Endothelial cell of umbilical vein (primary cell): ENCODE measurements at regions not wholly inside any gene's neighbourhood (a gene's known extent, or its start where the extent isn't known, plus 50 kb on each side); places are given as distances from the start of the nearest gene placed in this dataset.

Experiments
- BruUV-seq: library from RNA; stranded (reverse); fragments of 400-500 nt; replicated peaks from 2 replicates; lab custom pipeline; 2021; lab: Mats Ljungman, UMichigan
- CTCF ChIA-PET: fragments of 300-600, 350-600 bp; sonication (Branson Sonifier 250); formaldehyde crosslinking; loops from one replicate; lab custom pipeline; 2021; ENCODE audit warnings: antibody characterized with exemption, inconsistent platforms; lab: Charles Lee
- POLR2A ChIA-PET: fragments of 300-600, 350-600 bp; sonication (Branson Sonifier 250); formaldehyde crosslinking; loops from one replicate; lab custom pipeline; 2021; ENCODE audit warnings: antibody characterized with exemption, inconsistent platforms; lab: Charles Lee
- DNase-seq: peaks from one replicate; pipeline ENCODE4 v3.0.0-alpha.2; 2011; ENCODE audit warnings: low read depth, low spot score
- FAIRE-seq: peaks from 2 replicates; lab custom pipeline; 2011; peaks lifted over from hg19 to GRCh38; lab: Jason Lieb, UNC
- H2AFZ ChIP-seq: 2 replicates; pipeline ENCODE4 v1.6.0; 2012; ENCODE audit warnings: low read depth, low read length, control low read depth, inconsistent platforms
- H3K27ac ChIP-seq: 2 replicates; pipeline ENCODE4 v1.5.1; 2011; ENCODE audit warnings: low read depth, mild to moderate bottlenecking, control low read depth, low read length, moderate library complexity; ENCODE audit not compliant: insufficient read depth
- H3K27me3 ChIP-seq, 2 experiments: 2 replicates each; pipeline versions ENCODE4 v1.6.0 to v1.6.1; 2011; ENCODE audit warnings: low read length in 2 of 2, mixed read lengths in 1 of 2; ENCODE audit not compliant: control insufficient read depth in 2 of 2, insufficient read depth in 2 of 2
- H3K36me3 ChIP-seq, 2 experiments: 2 replicates in 1 of 2; 3 replicates in 1 of 2; pipeline ENCODE4 v1.5.1; 2011; ENCODE audit warnings: low read length in 2 of 2, mild to moderate bottlenecking in 1 of 2, moderate library complexity in 1 of 2; ENCODE audit not compliant: control insufficient read depth in 2 of 2, insufficient read depth in 2 of 2; ENCODE audit errors: extremely low read depth in 1 of 2
- H3K4me1 ChIP-seq: 3 replicates; pipeline ENCODE4 v1.5.1; 2011; ENCODE audit warnings: mild to moderate bottlenecking, low read length; ENCODE audit not compliant: control insufficient read depth, insufficient read depth; ENCODE audit errors: extremely low read depth
- H3K4me2 ChIP-seq: 2 replicates; pipeline ENCODE4 v1.6.1; 2011; ENCODE audit warnings: low read length, control low read depth, mixed read lengths; ENCODE audit not compliant: insufficient read depth
- H3K4me3 ChIP-seq, 3 experiments: fragments of 200-600 bp in 1 of 3; sonication (generic), shearing (Covaris generic) in 1 of 3; replicated peaks in 1 of 3; 2 replicates each; pipeline ENCODE4 v1.5.1; 2011 to 2016; ENCODE audit warnings: control low read depth in 3 of 3, low read length in 3 of 3, mild to moderate bottlenecking in 2 of 3, inconsistent platforms in 1 of 3, low read depth in 1 of 3, moderate library complexity in 1 of 3; ENCODE audit not compliant: insufficient read depth in 1 of 3
- H3K79me2 ChIP-seq: 2 replicates; pipeline ENCODE4 v1.6.0; 2012; ENCODE audit warnings: low read length, inconsistent platforms; ENCODE audit not compliant: control insufficient read depth, insufficient read depth
- H3K9ac ChIP-seq: replicated peaks from 2 replicates; pipeline ENCODE3; 2011; ENCODE audit warnings: low read length, control low read depth; ENCODE audit not compliant: insufficient read depth; ENCODE audit errors: extremely low read depth
- H3K9me1 ChIP-seq: replicated peaks from 3 replicates; pipeline ENCODE4 v1.6.0; 2011; ENCODE audit warnings: mild to moderate bottlenecking, low read length; ENCODE audit not compliant: control insufficient read depth, insufficient read depth; ENCODE audit errors: extremely low read depth
- H3K9me3 ChIP-seq: replicated peaks from 2 replicates; pipeline ENCODE4 v1.5.1; 2012; ENCODE audit warnings: low read length, inconsistent platforms; ENCODE audit not compliant: control insufficient read depth, insufficient read depth
- H4K20me1 ChIP-seq: replicated peaks from 2 replicates; pipeline ENCODE3; 2011; ENCODE audit warnings: mild to moderate bottlenecking, low read length; ENCODE audit not compliant: control insufficient read depth, insufficient read depth; ENCODE audit errors: extremely low read depth
- EZH2 ChIP-seq: IDR thresholded peaks from 2 replicates; pipeline ENCODE4 v1.6.1; 2012; ENCODE audit warnings: borderline replicate concordance, low read depth, mild to moderate bottlenecking, moderate library complexity, low read length, inconsistent platforms; ENCODE audit not compliant: severe bottlenecking
- GATA2 ChIP-seq: IDR thresholded peaks from 2 replicates; pipeline ENCODE4 v1.7.0; 2011; ENCODE audit warnings: low read depth, mild to moderate bottlenecking, moderate library complexity, mixed read lengths, low read length; ENCODE audit not compliant: insufficient read length, insufficient read depth
- JUN ChIP-seq: IDR thresholded peaks from 2 replicates; pipeline ENCODE4 v1.6.1; 2011; ENCODE audit warnings: borderline replicate concordance, low read depth; ENCODE audit not compliant: insufficient read length, insufficient read depth
- POLR2A ChIP-seq: IDR thresholded peaks from 2 replicates; pipeline ENCODE4 v1.6.1; 2012; ENCODE audit warnings: low read depth, mild to moderate bottlenecking, control low read depth, low read length
- POLR2AphosphoS5 ChIP-seq: IDR thresholded peaks from 2 replicates; pipeline ENCODE4 v1.6.1; 2012; ENCODE audit warnings: low read depth, mild to moderate bottlenecking, control low read depth, low read length, moderate library complexity; ENCODE audit not compliant: insufficient read depth
- dilution Hi-C: fragments of 300-500 bp; cut with MboI; formaldehyde crosslinking; loops from one replicate; pipeline ENCODE4 v1.15.0; 2019; ENCODE audit warnings: low sequenced_read_pairs; ENCODE audit not compliant: extremely low pct_ligation_motif_present
- intact Hi-C: fragments of 100-400 bp; cut with micrococcal nuclease; formaldehyde crosslinking; loops from one replicate; pipeline ENCODE4 v1.10.0; 2022
- TF ChIP-seq, protein P1 (sequence below), 2 donors: IDR thresholded peaks; 1 replicate in 1 of 2; 2 replicates in 1 of 2; pipeline ENCODE4 v1.5.1; 2011; ENCODE audit warnings: low read length in 2 of 2, mild to moderate bottlenecking in 2 of 2, moderate library complexity in 2 of 2, control low read depth in 1 of 2, inconsistent platforms in 1 of 2, low read depth in 1 of 2; ENCODE audit not compliant: insufficient read depth in 1 of 2; ENCODE audit errors: extremely low read depth in 1 of 2
- TF ChIP-seq, protein P2 (sequence below): IDR thresholded peaks from 2 replicates; pipeline ENCODE4 v1.6.1; 2011; ENCODE audit not compliant: insufficient read depth, insufficient read length

DNA sequence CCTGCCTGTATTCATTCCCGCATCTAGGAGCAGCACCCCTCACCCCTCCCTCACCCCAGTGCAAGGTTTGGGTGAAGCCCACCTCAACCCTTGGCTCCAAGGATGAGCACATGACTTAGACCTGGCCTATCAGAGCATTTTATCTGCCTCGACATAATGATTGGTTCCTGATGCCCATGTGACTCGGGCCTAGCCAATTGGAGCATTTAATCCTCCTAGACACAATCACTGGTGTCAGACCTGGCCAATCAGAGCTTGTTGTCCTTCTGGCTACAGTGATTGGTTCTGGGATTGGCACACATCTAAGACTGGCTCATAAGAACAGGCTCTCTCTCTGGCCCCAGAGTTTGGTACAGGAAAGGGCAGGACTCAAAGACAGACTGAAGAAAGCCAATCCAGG is 73.1 kb upstream of the MYL2 start:
- H3K4me3 ChIP-seq: no peak overlapping the region
- no peak for DNase-seq
- no peaks in the 10 kb centered on the region for H3K4me1 ChIP-seq
- H3K27ac ChIP-seq: no peak overlapping the region
- H3K9me1 ChIP-seq: no peaks in the 10 kb centered on the region
- H3K79me2 ChIP-seq: no peaks in the 10 kb centered on the region
- no peaks in the 10 kb centered on the region for H4K20me1 ChIP-seq
- intact Hi-C loops (no loop called here), dilution Hi-C loops (no loop called here)
- TF ChIP-seq GATA2 (no peak), JUN (no peak)
- BruUV-seq: no TSS peak
- ChIA-PET CTCF (no interaction called here), POLR2A (no interaction called here)
- H3K9ac ChIP-seq: no peak overlapping the region
- no peaks in the 10 kb centered on the region for H3K27me3 ChIP-seq
- H3K4me2 ChIP-seq: no peak overlapping the region
- H3K36me3 ChIP-seq: no peaks in the 10 kb centered on the region
- no peak for FAIRE-seq
- no peak overlapping the region for H2AFZ ChIP-seq
- H3K9me3 ChIP-seq: no peaks in the 10 kb centered on the region

DNA sequence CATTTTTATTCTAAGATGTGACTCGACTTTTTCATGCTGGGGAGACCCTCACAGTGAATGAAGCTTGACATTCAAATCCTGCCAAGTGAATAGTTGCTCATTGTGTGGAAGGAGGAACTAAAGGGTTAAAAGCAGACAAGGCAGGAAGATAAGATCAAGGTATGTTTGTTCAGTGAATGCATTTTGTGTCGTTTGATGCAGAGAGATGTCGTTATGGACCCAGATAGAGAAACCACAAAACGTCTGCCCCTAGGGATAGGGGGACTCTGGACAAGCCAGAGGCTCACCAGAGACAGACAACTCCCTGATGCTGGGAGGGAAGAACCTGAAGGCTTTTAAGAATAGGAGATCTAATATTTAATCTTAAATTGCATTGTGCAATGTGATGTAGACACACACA is 72.5 kb upstream of the MYL2 start:
- H3K27me3 ChIP-seq: no peaks in the 10 kb centered on the region
- no peak overlapping the region for H3K4me2 ChIP-seq
- ChIA-PET POLR2A (no interaction called here), CTCF (no interaction called here)
- H3K4me1 ChIP-seq: no peaks in the 10 kb centered on the region
- BruUV-seq: no TSS peak
- H3K36me3 ChIP-seq: no peaks in the 10 kb centered on the region
- H3K79me2 ChIP-seq: no peaks in the 10 kb centered on the region
- no peaks in the 10 kb centered on the region for H4K20me1 ChIP-seq
- TF ChIP-seq, protein P1, sequence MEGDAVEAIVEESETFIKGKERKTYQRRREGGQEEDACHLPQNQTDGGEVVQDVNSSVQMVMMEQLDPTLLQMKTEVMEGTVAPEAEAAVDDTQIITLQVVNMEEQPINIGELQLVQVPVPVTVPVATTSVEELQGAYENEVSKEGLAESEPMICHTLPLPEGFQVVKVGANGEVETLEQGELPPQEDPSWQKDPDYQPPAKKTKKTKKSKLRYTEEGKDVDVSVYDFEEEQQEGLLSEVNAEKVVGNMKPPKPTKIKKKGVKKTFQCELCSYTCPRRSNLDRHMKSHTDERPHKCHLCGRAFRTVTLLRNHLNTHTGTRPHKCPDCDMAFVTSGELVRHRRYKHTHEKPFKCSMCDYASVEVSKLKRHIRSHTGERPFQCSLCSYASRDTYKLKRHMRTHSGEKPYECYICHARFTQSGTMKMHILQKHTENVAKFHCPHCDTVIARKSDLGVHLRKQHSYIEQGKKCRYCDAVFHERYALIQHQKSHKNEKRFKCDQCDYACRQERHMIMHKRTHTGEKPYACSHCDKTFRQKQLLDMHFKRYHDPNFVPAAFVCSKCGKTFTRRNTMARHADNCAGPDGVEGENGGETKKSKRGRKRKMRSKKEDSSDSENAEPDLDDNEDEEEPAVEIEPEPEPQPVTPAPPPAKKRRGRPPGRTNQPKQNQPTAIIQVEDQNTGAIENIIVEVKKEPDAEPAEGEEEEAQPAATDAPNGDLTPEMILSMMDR (IDR thresholded peaks at IDR 0.05; ENCODE audit: extremely low read depth in 1 of 2, insufficient read depth in 1 of 2, low read depth in 1 of 2, low read length in 2 of 2): no peak
- no peak for TF ChIP-seq EZH2
- no peak for TF ChIP-seq POLR2A
- no peak for TF ChIP-seq POLR2AphosphoS5
- TF ChIP-seq, protein P2, sequence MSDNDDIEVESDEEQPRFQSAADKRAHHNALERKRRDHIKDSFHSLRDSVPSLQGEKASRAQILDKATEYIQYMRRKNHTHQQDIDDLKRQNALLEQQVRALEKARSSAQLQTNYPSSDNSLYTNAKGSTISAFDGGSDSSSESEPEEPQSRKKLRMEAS: no peak
- TF ChIP-seq JUN: no peak
- H3K9ac ChIP-seq: no peak overlapping the region
- no peaks in the 10 kb centered on the region for H3K9me3 ChIP-seq
- intact Hi-C loops (no loop called here), dilution Hi-C loops (no loop called here)
- FAIRE-seq (no peak), DNase-seq (no peak)
- H3K9me1 ChIP-seq: no peaks in the 10 kb centered on the region
- no peak overlapping the region for H2AFZ ChIP-seq
- no peak overlapping the region for H3K27ac ChIP-seq
- H3K4me3 ChIP-seq: no peak overlapping the region
